Ishikawa (cell line): ENCODE measurements at regions not wholly inside any gene's neighbourhood (a gene's known extent, or its start where the extent isn't known, plus 50 kb on each side); places are given as distances from the start of the nearest gene placed in this dataset.

ENCODE experiments used
- MAX ChIP-seq: IDR thresholded peaks from 2 replicates; pipeline ENCODE4 v1.6.1; 2012
- TF ChIP-seq, protein P1 (sequence below): IDR thresholded peaks from 2 replicates; pipeline ENCODE4 v1.6.1; 2012; ENCODE audit warnings: low read depth, mild to moderate bottlenecking

GRCh38 chr5:23352446-23352845 is 155.0 kb upstream of the PRDM9 start:
- TF ChIP-seq MAX = no peak
- TF ChIP-seq, protein P1, sequence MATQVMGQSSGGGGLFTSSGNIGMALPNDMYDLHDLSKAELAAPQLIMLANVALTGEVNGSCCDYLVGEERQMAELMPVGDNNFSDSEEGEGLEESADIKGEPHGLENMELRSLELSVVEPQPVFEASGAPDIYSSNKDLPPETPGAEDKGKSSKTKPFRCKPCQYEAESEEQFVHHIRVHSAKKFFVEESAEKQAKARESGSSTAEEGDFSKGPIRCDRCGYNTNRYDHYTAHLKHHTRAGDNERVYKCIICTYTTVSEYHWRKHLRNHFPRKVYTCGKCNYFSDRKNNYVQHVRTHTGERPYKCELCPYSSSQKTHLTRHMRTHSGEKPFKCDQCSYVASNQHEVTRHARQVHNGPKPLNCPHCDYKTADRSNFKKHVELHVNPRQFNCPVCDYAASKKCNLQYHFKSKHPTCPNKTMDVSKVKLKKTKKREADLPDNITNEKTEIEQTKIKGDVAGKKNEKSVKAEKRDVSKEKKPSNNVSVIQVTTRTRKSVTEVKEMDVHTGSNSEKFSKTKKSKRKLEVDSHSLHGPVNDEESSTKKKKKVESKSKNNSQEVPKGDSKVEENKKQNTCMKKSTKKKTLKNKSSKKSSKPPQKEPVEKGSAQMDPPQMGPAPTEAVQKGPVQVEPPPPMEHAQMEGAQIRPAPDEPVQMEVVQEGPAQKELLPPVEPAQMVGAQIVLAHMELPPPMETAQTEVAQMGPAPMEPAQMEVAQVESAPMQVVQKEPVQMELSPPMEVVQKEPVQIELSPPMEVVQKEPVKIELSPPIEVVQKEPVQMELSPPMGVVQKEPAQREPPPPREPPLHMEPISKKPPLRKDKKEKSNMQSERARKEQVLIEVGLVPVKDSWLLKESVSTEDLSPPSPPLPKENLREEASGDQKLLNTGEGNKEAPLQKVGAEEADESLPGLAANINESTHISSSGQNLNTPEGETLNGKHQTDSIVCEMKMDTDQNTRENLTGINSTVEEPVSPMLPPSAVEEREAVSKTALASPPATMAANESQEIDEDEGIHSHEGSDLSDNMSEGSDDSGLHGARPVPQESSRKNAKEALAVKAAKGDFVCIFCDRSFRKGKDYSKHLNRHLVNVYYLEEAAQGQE = no peak
